ENCODE measurements at regions not wholly inside any gene's neighbourhood (a gene's known extent, or its start where the extent isn't known, plus 50 kb on each side); places are given as distances from the start of the nearest gene placed in this dataset.

DNA sequence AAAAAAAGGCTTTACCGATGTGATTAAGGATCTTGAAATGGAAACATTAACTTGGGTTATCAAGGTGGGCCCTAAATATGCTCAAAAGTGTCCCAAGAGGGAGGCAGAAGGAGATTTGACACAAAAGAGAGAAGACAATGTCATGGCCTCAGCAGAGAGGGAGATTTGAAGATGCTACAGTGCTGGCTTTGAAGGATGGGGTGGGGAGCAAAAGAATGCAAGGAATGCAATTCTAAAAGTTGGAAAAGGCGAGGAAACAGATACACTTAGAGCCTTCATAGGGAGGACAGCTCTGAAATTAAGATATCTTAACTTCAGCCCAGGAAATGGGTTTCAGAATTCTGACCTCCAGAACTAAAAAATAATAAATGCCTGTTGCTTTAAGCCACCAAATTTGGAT, 314.5 kb upstream of the CCDC54 start:
- DNase-seq (ENCODE audit: low read depth, low spot score): no peak

DNA sequence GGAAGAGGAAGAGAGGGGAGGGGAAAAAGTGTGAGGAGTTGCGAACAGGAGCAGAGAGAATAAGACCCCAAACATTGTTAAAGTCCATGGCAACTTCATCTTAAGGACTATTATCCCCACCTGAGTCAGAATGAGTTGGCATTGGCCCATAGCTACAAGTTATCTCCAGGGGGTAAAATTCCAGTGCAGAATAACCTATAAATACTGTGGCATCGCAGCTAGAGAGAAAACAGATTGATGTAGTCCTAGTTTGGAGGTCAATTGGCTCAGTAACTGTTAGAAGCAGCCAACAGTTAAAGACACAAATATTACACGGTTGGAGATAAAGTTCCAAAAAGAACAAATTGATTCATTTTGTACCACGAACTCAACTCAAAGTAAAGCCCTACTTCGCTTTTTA, 313.9 kb upstream of the CCDC54 start:
- DNase-seq (ENCODE audit: low read depth, low spot score): no peak

DNA sequence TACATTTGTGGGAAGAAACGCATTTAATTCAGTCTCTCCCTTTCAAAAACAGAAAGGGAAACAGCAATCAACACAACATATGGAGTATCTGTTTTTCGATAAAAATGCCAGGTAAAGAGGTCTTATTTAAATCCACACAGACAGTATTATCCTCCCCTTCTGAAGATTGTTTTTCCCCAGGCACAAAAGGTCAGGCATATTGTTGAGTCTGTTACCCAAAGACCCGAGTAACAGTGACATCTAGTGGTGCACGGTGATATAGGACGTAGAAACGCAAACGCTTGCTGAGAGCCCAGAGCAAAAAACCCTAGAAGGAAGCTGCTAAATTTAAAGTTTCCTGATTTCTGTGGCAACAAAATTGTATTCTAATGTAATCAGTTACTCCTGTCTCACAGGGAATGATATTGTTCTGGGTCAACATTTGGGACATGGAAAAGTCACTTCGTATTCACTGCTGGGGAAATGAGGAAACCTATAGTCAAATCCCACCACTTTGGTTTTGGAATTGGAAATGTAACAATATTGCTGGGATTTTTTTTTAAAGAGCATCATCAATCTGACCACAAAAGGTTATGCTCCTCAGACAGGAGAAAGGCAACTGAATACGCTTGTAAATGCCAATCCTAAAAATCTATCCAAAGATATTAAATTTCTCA, 312.7 kb upstream of the CCDC54 start:
- DNase-seq (ENCODE audit: low read depth, low spot score): peak; percentile 47

DNA sequence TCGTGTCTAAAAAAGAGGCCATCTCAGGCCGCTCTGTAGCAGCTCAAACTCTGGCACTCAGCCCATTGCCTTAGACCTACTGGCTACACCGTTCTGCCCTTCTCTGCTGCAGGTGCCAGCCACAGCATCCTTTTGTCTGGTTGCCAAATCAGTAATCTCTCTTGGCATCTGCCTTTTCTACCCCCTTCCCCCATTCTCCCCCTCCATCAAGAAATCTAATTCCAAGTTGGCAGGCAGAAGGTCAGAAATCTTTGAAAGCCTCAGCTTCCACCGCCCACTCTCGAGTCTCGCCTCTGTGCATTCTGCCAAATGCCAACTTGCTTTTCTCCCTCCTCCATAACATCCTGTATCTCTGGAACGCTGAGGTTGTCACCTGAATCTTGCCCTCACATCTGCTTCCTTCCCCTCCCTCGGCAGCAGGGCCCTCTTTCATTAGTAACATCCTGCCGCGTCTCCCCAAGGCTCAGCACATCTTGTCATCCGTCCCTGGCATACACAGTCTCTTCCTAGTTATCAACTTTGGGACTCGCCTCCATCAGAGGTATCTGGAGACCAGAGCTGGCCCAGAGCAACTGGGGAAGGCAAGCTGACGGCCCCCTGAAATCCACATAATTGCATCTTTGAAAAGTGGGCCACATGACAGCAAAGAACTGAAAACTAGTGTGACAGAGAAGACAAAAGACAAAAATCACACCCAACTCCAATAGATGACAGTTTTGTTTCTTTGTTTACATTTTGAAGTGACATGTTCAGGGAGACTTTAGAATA, 312.0 kb upstream of the CCDC54 start:
- DNase-seq (ENCODE audit: low read depth, low spot score): no peak

DNA sequence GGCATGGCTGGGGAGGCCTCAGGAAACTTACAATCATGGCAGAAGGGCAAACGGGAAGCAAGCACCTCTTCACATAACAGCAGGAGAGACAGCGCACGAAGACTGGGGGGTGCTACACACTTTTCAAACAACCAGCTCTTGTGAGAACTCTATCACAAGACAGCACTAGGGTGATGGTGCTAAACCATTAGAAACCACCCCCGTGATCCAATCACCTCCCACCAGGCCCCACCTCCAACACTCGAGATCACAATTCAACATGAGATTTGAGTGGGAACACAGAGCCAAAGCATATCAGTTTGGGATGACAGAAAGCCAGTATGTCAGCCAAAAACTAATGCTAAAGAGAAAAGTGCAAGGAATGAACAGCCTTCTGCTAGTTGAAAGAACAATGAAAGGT, 309.8 kb upstream of the CCDC54 start:
- DNase-seq (ENCODE audit: low read depth, low spot score): no peak

DNA sequence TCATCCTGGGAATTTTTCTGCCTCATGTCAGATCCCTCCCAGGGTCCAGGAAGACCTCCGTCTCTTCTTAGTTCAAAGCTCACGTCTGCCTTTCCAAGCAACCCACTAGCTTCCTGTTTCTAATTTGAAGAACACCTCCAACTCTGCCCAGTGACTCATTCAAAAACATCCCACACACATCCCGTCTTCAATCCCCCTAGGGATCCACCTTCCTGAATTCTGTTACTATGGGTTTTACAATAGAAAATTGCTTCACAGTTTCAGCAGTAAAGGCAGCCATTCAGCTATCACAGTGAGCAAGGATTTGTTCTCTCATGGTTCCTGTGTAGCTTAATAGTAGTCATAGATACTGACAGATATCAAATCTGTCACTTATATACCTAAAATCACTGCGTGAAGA, 308.3 kb upstream of the CCDC54 start:
- peak; percentile 7 for DNase-seq (ENCODE audit: low read depth, low spot score)

DNA sequence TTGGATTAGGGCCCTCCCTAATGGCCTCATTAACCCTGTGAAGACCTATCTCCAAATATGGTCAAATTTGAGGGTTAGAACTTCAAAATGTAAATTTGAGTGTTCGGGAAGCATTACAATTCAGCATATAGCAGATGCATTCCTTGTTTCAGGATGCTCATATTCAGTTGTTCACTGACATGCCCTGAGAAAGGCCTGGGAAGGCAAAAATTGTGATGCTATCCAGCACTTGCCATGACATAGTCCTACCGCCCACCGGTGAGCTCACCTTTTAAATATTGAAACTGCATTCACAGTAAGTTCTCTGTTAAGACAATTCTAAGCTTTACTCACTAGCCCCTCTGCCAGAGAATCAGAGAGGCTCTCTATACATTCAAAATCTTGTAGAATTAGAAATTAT, 300.3 kb upstream of the CCDC54 start:
- DNase-seq (ENCODE audit: low read depth, low spot score): no peak

DNA sequence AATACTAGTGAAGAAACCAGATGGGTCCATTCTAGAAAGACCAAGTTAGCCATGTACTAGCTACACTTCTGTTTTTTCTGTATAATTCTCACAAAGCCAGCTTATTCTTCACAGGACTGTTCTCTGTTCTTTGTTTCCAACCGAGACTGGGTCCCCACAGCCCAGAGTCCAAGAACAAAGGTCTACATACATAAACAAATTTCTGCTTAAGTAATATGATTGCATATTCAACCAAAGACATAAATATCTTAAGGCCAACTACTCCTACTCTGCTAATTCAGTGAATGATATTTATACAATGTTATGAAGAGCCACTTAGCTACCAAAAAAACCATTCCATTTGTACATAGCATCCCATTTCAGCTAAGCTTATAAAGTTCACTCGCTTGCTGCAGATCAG, 299.8 kb upstream of the CCDC54 start:
- no peak for DNase-seq (ENCODE audit: low read depth, low spot score)

DNA sequence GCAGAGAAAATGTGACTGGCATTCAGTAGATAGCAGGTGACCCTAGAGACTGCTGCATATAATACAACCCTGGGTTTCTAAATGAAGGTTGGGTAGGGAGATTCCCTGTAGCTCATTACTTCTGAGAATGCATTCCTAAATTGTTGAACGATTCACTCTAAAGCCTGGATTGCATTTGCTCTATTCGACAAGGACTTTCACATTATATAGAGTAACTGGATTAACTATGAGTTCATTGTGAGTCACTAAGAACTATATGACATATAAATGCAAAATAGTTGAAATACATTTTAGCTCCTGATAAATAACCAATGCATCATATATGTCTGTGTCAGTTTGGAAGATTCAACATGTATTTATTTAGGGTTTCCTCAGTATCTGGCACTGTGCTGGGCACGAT, 294.7 kb upstream of the CCDC54 start:
- DNase-seq (ENCODE audit: low read depth, low spot score): no peak

DNA sequence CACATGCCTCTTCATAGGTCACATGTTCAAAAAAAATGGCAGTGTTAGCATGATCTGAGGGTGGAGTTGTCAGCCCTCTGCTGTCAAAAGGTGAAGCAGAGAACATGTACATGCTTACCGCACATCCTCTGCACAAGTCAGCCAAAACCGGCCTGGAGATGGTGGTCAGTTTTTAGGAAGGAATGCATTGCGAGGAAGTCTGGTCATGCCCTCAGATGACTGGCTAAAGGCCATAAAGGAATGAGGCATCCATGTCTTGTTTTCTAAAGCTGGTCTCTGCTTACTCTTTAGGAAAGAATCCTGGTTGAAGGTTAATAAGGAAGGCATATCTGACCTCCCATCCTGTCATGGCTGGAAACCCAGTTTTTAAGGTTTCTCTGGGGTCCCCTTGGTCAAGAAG, 292.0 kb upstream of the CCDC54 start:
- no peak for DNase-seq (ENCODE audit: low read depth, low spot score)

DNA sequence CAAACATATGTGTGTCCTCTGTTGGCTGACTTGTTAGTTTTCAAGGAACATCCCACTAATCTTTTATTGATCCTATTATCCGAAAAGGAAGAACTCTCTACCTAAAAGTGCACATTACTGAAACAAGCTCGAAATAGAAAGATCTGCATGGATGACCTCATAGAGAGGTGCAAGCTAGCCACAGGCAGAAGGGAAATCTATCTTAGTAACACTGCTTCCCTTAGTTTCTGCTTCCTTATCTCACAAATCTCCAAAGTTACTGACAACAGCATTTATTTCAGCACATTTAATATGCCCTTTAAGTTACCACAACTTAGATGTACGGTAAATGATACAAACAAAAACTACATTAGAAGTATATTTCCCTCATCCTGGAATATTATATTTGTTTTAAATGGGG, 285.1 kb upstream of the CCDC54 start:
- no peak for DNase-seq (ENCODE audit: low read depth, low spot score)

DNA sequence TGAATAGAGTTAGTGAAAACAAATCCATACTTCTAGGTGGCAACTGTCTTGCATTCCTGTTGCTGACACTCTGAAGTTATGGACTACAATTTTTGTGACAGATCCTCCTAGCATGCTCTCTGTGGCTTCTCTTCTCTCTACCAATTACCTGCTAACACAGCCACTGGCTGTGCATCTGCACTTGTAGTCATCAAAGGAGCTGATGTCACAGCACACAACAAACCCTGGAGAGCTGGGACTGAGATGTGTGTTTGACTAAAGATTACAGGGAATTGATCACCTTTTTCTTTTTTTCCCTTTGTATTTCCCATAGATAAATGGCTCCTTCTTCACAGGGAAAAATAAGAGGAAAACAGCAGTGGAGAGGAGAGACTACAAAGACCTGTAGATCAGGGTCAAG, 278.4 kb upstream of the CCDC54 start:
- DNase-seq (ENCODE audit: low read depth, low spot score): no peak

DNA sequence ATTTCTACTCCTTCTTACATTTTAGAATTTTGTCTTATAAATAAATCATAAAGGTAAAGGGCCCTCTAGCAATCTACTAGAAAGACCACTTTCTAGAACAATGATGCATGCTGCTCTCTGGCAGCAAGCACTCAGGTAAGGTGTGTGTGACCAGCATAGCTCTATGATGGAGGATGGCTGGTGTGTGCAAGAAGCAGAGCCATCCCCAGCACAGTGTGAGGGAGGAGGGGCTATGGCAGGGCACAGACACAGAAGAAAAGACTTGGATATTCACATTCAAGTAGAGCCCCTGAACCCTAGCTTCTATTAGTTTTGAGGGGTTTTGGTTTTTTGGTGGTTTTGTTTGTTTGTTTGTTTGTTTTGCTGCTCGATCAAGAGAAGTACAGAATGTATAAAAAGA, 277.1 kb upstream of the CCDC54 start:
- no peak for DNase-seq (ENCODE audit: low read depth, low spot score)

DNA sequence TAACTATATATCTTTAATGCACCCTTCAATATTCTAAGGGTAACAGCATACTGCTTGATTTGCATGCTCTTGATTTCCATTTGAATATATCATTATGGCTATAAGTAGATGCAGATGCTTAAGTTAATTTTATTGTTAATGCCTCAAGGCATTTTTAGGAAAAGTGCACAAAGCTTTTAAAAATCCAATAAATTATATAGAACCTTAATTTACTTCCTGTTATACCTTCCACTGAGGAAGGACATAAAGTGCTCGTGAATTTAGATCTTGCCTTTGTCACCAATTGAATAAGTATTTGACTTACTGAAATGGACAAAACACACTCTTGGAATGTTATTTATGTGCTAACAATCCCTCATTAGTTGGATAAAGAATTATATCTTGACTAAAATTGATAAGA, 276.7 kb upstream of the CCDC54 start:
- no peak for DNase-seq (ENCODE audit: low read depth, low spot score)

DNA sequence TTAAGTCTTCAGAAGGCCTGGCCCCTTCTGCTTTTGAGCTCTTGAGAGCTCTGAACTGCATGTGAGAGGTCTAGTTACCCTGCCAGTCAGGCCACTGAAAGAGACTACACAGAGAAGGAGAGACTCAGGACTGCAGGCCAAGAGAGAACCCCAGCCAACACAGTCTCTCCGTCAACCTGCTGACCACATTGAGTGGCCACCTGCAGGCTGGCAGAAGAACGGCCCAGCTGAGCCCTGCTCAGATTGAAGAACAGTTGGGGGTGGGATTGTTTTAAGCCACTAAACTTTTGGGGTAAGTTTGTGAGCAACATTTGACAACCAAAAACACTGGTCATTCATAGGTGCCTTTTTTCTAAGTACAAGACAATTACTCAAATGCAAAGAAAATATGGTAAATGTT, 273.5 kb upstream of the CCDC54 start:
- no peak for DNase-seq (ENCODE audit: low read depth, low spot score)

DNA sequence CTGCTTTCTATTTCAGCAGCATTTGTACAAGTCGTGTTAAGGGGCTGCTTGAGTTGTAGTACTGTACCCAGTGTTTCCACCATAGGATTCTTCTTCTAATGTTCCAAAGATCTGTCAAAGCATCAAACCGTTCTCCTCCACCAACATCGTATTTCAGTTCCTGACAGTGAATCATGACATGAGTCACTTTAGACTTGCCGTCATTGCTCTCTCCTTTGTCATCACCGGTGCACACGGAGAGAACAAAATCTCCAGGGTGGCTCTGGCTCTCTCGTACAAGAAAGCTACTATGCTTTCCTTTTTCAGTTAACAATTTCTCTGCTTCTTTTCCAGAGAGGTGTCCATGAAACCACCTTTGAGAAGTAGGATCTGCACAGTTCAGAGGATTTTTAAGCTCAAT, 270.9 kb upstream of the CCDC54 start:
- no peak for DNase-seq (ENCODE audit: low read depth, low spot score)

DNA sequence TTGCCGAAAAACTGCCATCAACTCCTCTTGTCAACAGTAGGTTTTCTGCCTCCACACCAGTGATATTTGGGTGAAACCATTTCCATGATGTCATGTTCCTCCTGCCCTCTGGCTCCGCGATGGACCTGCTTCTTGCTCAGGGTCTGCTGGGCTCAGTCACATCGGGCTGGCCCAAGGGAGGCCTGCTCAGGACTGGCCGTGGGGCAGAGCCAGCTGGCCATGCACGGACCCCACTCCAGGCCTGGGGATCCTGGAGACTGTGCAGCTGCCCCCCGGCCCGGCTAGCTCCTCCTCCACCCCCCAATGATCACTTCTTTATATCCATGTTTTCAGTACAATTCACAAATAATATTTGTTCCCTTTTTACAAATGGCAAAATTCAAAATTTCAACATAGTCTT, 270.3 kb upstream of the CCDC54 start:
- no peak for DNase-seq (ENCODE audit: low read depth, low spot score)

DNA sequence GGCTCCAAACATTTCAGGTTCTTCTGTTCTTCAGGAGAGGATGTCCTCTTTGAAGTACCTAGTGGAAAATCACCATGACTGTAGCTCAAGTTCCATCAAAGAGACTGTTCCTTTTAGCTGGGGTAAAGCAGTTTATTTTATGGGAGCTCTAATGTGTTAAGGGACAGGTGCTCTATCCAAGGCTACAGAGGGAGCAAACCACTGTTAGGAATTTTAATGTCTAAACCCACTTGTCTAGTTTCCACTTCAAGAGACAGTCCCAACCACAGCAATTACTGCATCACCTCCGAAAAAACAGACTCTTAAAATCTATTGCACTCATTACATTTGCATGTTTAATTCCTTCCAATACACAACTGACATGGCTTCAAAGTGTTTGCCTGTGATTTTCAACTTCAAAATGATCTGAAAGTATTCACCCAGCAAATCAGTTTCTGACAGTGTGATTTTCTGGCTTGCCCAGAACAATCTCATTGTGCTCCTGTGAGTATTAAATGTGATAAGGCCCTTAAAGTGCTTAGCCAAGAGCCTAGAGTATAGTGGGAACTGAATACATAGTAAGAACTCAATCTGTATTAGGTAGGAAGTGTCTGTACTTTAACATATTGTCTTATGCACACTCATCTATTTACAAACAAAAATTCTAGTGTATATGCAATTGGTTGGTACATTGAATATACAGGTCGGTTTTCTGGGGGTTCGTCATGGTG, 266.5 kb upstream of the CCDC54 start:
- DNase-seq (ENCODE audit: low read depth, low spot score): no peak

DNA sequence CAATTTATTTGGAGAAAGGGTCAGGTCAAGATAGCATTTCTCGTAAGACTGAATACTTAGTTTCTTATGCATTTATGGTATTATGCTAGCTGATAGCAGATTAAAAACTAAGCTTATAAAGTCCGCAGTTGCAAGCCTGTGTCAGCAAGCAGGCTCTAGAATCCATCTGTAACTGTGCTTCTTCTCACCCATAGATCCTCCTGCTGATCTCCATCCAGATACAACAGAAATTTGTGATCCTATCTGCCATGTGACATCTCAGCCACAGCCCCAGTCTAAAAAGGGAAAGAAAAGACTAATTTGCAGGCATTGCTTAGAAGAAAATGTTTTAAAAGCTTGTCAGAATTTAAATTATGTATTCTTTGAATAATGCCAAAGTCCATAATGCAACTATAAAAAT, 265.4 kb upstream of the CCDC54 start:
- no peak for DNase-seq (ENCODE audit: low read depth, low spot score)

DNA sequence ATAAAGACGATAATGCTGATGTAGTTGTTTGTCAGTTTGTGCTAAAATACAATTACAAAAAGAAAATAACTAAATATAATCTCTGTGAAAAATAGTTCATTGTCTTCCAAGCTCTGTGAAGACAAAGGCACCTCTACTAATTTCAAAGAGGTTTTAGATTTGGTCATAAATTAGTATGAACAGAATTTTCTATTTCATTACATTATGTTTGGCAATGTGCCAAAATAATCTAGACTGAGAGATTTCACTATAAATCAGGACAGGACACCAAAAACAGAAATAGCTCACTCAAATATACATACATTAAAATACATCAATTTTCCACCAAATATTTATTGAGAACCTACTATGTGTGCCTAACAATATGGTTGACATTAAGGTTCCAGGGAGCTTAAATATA, 264.9 kb upstream of the CCDC54 start:
- DNase-seq (ENCODE audit: low read depth, low spot score): no peak

DNA sequence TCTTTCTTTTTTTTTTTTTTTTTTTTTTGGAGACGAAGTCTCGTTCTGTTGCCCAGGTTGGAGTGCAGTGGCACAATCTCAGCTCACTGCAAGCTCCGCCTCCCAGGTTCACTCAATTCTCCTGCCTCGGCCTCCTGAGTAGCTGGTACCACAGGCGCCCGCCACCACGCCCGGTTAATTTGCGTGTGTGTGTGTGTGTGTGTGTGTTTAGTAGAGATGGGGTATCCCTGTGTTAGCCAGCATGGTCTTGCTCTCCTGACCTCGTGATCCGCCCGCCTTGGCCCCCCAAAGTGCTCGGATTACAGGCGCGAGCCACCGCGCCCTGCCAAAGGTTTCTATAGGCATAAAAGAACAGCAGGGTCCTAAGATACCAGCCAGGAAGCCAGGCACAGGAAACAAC, 261.0 kb upstream of the CCDC54 start:
- no peak for DNase-seq (ENCODE audit: low read depth, low spot score)

DNA sequence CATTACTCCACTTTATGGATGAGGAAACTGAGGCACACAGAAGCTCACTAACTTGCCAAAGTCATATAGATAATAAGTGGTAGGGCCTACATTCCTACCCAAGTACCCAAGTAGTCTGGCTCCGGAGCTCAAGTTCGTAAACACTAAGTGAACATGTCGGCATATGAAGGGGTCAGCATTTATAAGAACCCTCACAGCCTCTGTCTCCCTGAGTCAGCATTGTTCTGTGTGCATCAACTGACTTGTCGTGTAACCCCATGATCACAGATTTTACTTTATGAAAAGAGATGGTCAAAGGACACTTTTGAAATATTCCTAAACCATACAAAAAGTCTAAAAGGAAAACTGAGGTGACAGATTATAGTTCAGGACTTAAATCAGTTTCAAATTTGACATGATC, 260.1 kb upstream of the CCDC54 start:
- DNase-seq (ENCODE audit: low read depth, low spot score): no peak

All from pulmonary artery endothelial cell (primary cell).